ENCODE measurements at regions not wholly inside any gene's neighbourhood (a gene's known extent, or its start where the extent isn't known, plus 50 kb on each side); places are given as distances from the start of the nearest gene placed in this dataset.

DNA sequence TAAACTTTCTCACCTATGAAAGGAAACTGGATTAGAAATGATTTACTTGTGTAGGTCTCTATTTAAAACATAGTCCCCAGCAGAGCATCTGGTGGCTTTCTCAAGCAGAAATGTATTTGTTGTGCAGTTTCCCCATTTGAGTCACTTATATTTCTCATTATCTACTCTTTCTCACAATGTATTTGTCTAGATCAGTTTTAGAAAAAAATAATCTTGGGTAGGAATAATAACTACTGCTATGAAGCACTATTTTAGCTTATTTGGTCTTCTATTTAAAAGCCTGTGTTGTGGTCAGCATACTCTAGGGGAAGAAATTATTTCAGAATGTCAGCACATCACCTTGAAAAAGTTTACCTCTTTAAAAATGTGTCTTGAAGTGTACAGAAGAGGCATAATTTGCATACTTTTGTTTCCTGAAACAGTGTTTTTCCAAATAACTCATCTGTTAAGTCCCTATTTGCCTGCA lies 60.9 kb upstream of the PRL start:
- TF ChIP-seq ELF1 (IDR thresholded peaks at IDR 0.05; ENCODE audit: borderline replicate concordance, low read depth) (no peak), FOSL1 (IDR thresholded peaks at IDR 0.05; ENCODE audit: low read depth) (no peak), POLR2A (IDR thresholded peaks at IDR 0.05; ENCODE audit: borderline replicate concordance, extremely low read depth, insufficient read depth, insufficient read length) (no peak), EZH2 (IDR thresholded peaks at IDR 0.05) (no peak), SRF (IDR thresholded peaks at IDR 0.05; ENCODE audit: low read depth) (no peak), SIN3A (IDR thresholded peaks at IDR 0.05; ENCODE audit: low read depth) (no peak), EGR1 (IDR thresholded peaks at IDR 0.05; ENCODE audit: low read depth) (no peak), POLR2AphosphoS5 (IDR thresholded peaks at IDR 0.05; ENCODE audit: low read depth, low read length) (no peak), TCF7L2 (IDR thresholded peaks at IDR 0.05; ENCODE audit: borderline replicate concordance, extremely low read depth, insufficient read depth, insufficient read length) (no peak)
- TF ChIP-seq, protein P1, sequence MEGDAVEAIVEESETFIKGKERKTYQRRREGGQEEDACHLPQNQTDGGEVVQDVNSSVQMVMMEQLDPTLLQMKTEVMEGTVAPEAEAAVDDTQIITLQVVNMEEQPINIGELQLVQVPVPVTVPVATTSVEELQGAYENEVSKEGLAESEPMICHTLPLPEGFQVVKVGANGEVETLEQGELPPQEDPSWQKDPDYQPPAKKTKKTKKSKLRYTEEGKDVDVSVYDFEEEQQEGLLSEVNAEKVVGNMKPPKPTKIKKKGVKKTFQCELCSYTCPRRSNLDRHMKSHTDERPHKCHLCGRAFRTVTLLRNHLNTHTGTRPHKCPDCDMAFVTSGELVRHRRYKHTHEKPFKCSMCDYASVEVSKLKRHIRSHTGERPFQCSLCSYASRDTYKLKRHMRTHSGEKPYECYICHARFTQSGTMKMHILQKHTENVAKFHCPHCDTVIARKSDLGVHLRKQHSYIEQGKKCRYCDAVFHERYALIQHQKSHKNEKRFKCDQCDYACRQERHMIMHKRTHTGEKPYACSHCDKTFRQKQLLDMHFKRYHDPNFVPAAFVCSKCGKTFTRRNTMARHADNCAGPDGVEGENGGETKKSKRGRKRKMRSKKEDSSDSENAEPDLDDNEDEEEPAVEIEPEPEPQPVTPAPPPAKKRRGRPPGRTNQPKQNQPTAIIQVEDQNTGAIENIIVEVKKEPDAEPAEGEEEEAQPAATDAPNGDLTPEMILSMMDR (IDR thresholded peaks at IDR 0.05 in 2 of 3, conservative IDR thresholded peaks at IDR 0.05 in 1 of 3; ENCODE audit: borderline replicate concordance in 1 of 3, insufficient read depth in 1 of 3, low read depth in 2 of 3, low read length in 2 of 3), result no peak
- TF ChIP-seq, protein P2, sequence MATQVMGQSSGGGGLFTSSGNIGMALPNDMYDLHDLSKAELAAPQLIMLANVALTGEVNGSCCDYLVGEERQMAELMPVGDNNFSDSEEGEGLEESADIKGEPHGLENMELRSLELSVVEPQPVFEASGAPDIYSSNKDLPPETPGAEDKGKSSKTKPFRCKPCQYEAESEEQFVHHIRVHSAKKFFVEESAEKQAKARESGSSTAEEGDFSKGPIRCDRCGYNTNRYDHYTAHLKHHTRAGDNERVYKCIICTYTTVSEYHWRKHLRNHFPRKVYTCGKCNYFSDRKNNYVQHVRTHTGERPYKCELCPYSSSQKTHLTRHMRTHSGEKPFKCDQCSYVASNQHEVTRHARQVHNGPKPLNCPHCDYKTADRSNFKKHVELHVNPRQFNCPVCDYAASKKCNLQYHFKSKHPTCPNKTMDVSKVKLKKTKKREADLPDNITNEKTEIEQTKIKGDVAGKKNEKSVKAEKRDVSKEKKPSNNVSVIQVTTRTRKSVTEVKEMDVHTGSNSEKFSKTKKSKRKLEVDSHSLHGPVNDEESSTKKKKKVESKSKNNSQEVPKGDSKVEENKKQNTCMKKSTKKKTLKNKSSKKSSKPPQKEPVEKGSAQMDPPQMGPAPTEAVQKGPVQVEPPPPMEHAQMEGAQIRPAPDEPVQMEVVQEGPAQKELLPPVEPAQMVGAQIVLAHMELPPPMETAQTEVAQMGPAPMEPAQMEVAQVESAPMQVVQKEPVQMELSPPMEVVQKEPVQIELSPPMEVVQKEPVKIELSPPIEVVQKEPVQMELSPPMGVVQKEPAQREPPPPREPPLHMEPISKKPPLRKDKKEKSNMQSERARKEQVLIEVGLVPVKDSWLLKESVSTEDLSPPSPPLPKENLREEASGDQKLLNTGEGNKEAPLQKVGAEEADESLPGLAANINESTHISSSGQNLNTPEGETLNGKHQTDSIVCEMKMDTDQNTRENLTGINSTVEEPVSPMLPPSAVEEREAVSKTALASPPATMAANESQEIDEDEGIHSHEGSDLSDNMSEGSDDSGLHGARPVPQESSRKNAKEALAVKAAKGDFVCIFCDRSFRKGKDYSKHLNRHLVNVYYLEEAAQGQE (IDR thresholded peaks at IDR 0.05; ENCODE audit: low read depth), result no peak
- TF ChIP-seq, protein P3, sequence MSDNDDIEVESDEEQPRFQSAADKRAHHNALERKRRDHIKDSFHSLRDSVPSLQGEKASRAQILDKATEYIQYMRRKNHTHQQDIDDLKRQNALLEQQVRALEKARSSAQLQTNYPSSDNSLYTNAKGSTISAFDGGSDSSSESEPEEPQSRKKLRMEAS (IDR thresholded peaks at IDR 0.05), result no peak
- TF ChIP-seq, protein P4, sequence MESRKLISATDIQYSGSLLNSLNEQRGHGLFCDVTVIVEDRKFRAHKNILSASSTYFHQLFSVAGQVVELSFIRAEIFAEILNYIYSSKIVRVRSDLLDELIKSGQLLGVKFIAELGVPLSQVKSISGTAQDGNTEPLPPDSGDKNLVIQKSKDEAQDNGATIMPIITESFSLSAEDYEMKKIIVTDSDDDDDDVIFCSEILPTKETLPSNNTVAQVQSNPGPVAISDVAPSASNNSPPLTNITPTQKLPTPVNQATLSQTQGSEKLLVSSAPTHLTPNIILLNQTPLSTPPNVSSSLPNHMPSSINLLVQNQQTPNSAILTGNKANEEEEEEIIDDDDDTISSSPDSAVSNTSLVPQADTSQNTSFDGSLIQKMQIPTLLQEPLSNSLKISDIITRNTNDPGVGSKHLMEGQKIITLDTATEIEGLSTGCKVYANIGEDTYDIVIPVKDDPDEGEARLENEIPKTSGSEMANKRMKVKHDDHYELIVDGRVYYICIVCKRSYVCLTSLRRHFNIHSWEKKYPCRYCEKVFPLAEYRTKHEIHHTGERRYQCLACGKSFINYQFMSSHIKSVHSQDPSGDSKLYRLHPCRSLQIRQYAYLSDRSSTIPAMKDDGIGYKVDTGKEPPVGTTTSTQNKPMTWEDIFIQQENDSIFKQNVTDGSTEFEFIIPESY (IDR thresholded peaks at IDR 0.05; ENCODE audit: extremely low read depth, insufficient replicate concordance, low read length), result no peak
- TF ChIP-seq, protein P5, sequence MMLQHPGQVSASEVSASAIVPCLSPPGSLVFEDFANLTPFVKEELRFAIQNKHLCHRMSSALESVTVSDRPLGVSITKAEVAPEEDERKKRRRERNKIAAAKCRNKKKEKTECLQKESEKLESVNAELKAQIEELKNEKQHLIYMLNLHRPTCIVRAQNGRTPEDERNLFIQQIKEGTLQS (IDR thresholded peaks at IDR 0.05), result no peak

All from HCT116 (cell line).